IPS-18a (cell line): ENCODE measurements at regions not wholly inside any gene's neighbourhood (a gene's known extent, or its start where the extent isn't known, plus 50 kb on each side); places are given as distances from the start of the nearest gene placed in this dataset.

Source experiments
- H3K27ac ChIP-seq: one replicate; pipeline ENCODE4 v1.5.1; 2013; ENCODE audit warnings: low read length
- H3K27me3 ChIP-seq: one replicate; pipeline ENCODE4 v1.6.1; 2013; ENCODE audit warnings: mild to moderate bottlenecking, low read length; ENCODE audit not compliant: control insufficient read depth, insufficient read depth
- H3K36me3 ChIP-seq: one replicate; pipeline ENCODE4 v1.6.1; 2013; ENCODE audit warnings: low read depth, low read length; ENCODE audit not compliant: control insufficient read depth
- H3K4me1 ChIP-seq: one replicate; pipeline ENCODE4 v1.6.1; 2013; ENCODE audit warnings: low read depth, low read length; ENCODE audit not compliant: control insufficient read depth
- H3K4me3 ChIP-seq: one replicate; pipeline ENCODE4 v1.5.1; 2013; ENCODE audit warnings: low read length
- H3K9ac ChIP-seq: one replicate; pipeline ENCODE4 v1.6.1; 2013; ENCODE audit warnings: mild to moderate bottlenecking, low read length, moderate library complexity
- H3K9me3 ChIP-seq: one replicate; pipeline ENCODE4 v1.6.1; 2013; ENCODE audit warnings: low read depth, low read length; ENCODE audit not compliant: control insufficient read depth

GRCh38 chr6:163971841-163972838 is 557.6 kb downstream of the QKI start:
- Histone ChIP-seq H3K9me3 (no peaks in the 10 kb centered on the region), H3K4me3 (no peak overlapping the region), H3K9ac (no peak overlapping the region), H3K4me1 (no peaks in the 10 kb centered on the region), H3K27me3 (no peaks in the 10 kb centered on the region), H3K27ac (no peak overlapping the region), H3K36me3 (no peaks in the 10 kb centered on the region)

- no peaks in the 10 kb centered on the region for H3K27me3 ChIP-seq
- H3K4me1 ChIP-seq, result no peaks in the 10 kb centered on the region
- no peak overlapping the region for H3K27ac ChIP-seq
- H3K9ac ChIP-seq, result no peak overlapping the region
- H3K4me3 ChIP-seq, result no peak overlapping the region
- no peaks in the 10 kb centered on the region for H3K36me3 ChIP-seq
- no peaks in the 10 kb centered on the region for H3K9me3 ChIP-seq
Observed at GRCh38 chr6:163970846-163971564, 556.5 kb downstream of the QKI start.

GRCh38 chr6:163965426-163966348 is 551.2 kb downstream of the QKI start:
- Histone ChIP-seq H3K9ac (no peak overlapping the region), H3K27me3 (no peaks in the 10 kb centered on the region), H3K27ac (no peak overlapping the region), H3K9me3 (no peaks in the 10 kb centered on the region), H3K36me3 (no peaks in the 10 kb centered on the region), H3K4me3 (no peak overlapping the region), H3K4me1 (no peaks in the 10 kb centered on the region)

GRCh38 chr6:163964789-163965188 is 550.3 kb downstream of the QKI start:
- H3K4me3 ChIP-seq, result no peak overlapping the region
- no peaks in the 10 kb centered on the region for H3K4me1 ChIP-seq
- H3K36me3 ChIP-seq, result no peaks in the 10 kb centered on the region
- no peak overlapping the region for H3K9ac ChIP-seq
- no peaks in the 10 kb centered on the region for H3K9me3 ChIP-seq
- no peaks in the 10 kb centered on the region for H3K27me3 ChIP-seq
- no peak overlapping the region for H3K27ac ChIP-seq

- Histone ChIP-seq H3K27me3 (no peaks in the 10 kb centered on the region), H3K4me3 (no peak overlapping the region)
Observed at GRCh38 chr6:163963205-163964120, 548.9 kb downstream of the QKI start.

GRCh38 chr6:163962627-163963117 is 548.2 kb downstream of the QKI start:
- Histone ChIP-seq H3K9me3 (no peaks in the 10 kb centered on the region), H3K27me3 (no peaks in the 10 kb centered on the region), H3K4me1 (peaks cover 13% of the 10 kb centered on the region), H3K9ac (no peak overlapping the region), H3K4me3 (no peak overlapping the region), H3K27ac (no peak overlapping the region), H3K36me3 (no peaks in the 10 kb centered on the region)

More at GRCh38 chr6:163963205-163964120, 548.9 kb downstream of the QKI start:
- Histone ChIP-seq H3K9me3 (no peaks in the 10 kb centered on the region), H3K4me1 (peaks cover 6% of the 10 kb centered on the region), H3K9ac (no peak overlapping the region), H3K27ac (no peak overlapping the region), H3K36me3 (no peaks in the 10 kb centered on the region)

- Histone ChIP-seq H3K9me3 (no peaks in the 10 kb centered on the region), H3K27ac (no peak overlapping the region), H3K27me3 (no peaks in the 10 kb centered on the region), H3K9ac (no peak overlapping the region), H3K36me3 (no peaks in the 10 kb centered on the region), H3K4me3 (no peak overlapping the region), H3K4me1 (peaks cover 13% of the 10 kb centered on the region)
Observed at GRCh38 chr6:163960128-163960527, 545.6 kb downstream of the QKI start.

- no peaks in the 10 kb centered on the region for H3K36me3 ChIP-seq
- H3K27ac ChIP-seq, result no peak overlapping the region
- no peaks in the 10 kb centered on the region for H3K27me3 ChIP-seq
- no peak overlapping the region for H3K4me3 ChIP-seq
- H3K9me3 ChIP-seq, result no peaks in the 10 kb centered on the region
- peaks cover 18% of the 10 kb centered on the region for H3K4me1 ChIP-seq
- H3K9ac ChIP-seq, result no peak overlapping the region
Observed at GRCh38 chr6:163958646-163959045, 544.1 kb downstream of the QKI start.

GRCh38 chr6:163956571-163957407 is 542.3 kb downstream of the QKI start:
- Histone ChIP-seq H3K9ac (no peak overlapping the region), H3K36me3 (no peaks in the 10 kb centered on the region), H3K27me3 (no peaks in the 10 kb centered on the region), H3K4me3 (no peak overlapping the region), H3K9me3 (no peaks in the 10 kb centered on the region), H3K27ac (no peak overlapping the region), H3K4me1 (peaks cover 18% of the 10 kb centered on the region)

- H3K9ac ChIP-seq, result no peak overlapping the region
- no peaks in the 10 kb centered on the region for H3K36me3 ChIP-seq
- H3K27me3 ChIP-seq, result no peaks in the 10 kb centered on the region
- H3K4me1 ChIP-seq, result peaks cover 18% of the 10 kb centered on the region
- H3K4me3 ChIP-seq, result no peak overlapping the region
- H3K9me3 ChIP-seq, result no peaks in the 10 kb centered on the region
- H3K27ac ChIP-seq, result no peak overlapping the region
Observed at GRCh38 chr6:163955756-163956155, 541.2 kb downstream of the QKI start.
